ENCODE measurements at regions not wholly inside any gene's neighbourhood (a gene's known extent, or its start where the extent isn't known, plus 50 kb on each side); places are given as distances from the start of the nearest gene placed in this dataset.

DNA sequence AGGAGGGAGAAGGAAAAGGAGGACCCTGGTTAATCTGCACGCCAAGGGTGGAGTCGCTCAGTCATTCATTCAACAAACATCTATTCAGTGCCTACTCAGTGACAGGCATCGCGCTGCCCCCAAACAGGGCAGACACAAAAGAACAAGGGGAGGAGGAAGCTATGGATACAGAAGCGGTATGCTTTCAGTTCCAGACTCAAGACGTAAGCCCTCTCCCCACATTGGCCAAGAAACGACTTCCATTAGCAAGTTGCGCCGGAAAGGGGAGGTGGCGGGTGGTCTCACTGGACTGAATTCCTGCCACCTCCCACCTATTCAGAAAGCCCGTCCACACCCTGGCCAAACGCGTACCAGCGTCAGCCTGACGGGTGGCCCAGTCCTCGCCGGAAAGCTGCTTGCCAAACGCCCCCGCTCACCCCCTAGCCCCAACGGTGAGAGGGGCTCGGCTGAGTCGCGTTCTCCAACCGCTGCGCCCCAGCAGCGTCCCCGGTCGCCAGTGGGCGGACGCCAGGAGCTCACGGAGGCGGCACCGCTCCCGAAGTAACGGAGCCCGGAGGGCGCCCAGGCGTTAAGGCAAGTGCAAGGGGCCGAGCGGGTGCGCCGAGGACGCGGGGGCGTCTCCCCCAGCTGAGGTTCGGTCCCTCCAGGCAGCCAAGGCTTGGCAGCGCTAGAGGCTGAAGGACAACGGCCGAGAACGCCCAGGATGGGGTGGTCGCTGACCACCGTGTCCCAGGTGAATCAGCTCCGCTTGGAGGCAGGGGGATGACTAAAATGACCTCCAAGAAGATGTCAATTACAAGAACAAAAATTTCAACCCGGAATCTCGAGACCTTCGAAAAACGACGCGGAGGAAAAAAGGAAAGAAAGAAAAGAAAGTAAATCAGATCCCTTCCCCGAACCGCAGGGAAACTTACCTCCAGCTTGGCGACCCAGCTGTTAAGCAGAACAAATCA is 470.7 kb downstream of the SOX9 start:
- DNase-seq = peak; percentile 52

DNA sequence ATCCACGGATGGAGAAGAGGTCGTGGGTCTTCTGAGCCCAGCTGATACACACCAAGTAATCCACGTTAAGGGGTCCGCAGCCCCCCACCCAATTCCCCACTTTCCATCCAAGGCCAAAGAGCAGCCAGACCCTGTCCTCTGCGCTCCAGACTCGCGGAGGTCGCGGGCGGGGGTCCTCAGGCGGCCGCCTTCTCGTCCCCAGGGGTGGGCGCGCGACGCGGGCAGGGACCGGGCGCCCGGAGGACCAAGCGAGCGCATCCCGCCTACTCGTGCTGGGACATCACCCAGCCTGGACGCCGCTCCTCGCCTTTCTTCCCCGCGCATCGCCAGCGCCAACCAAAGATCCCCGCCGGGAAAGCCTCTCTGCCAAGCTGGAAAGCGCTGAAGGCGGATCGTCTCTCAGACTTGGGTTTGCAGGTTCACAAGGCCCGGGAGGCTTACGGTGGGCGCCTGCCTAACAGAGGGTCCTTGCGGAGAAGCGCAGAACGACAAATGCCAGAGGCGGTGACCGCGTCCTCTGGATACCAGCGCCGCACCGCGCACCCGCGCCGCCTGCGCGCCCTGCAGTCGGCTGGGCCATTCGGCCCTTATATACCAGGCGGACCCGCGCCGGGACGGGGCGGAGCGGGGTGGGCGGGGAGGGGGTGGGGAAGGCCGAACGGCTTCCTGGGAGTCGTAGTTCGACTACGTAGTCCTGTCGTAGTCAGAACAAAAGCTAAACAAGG is 471.6 kb downstream of the SOX9 start:
- DNase-seq = peak; percentile 92

DNA sequence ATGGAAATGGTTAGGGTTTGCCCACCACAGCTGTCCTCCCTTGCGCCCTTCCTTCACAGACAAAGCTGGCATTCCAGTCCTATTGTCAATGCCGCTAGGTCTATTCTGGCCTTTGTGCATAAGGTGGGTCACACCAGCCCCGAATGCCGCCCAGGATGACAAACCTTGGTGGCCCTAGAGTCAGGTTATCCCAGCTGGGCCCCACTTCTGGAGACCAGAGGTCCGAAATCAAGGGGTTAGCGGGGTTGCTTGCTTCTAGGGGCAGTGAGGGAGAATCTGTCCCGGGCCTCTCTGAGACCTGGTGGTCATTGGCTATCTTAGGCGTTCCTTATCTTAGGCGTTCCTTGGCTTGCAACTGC is 472.1 kb downstream of the SOX9 start:
- DNase-seq = no peak

DNA sequence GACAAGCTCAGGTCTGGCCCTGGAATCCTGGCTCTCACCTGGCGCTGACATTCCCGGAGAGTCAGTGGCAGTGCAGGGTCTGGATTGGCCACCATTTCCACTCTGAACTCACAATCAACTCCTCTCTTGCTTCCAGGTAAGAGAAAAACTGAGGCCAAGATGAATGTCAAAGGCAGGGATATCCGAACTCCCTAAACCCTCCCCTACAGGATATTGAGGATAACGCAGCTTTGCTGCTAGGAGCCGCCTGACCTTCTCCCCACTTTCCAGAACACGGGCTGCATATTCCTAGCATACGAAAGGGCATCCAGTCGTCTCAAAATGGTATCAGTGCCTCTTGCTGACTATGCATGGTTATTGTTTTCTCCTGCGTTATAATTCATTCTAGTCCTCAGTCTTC is 473.4 kb downstream of the SOX9 start:
- no peak for DNase-seq
